ENCODE measurements at regions not wholly inside any gene's neighbourhood (a gene's known extent, or its start where the extent isn't known, plus 50 kb on each side); places are given as distances from the start of the nearest gene placed in this dataset.

DNA sequence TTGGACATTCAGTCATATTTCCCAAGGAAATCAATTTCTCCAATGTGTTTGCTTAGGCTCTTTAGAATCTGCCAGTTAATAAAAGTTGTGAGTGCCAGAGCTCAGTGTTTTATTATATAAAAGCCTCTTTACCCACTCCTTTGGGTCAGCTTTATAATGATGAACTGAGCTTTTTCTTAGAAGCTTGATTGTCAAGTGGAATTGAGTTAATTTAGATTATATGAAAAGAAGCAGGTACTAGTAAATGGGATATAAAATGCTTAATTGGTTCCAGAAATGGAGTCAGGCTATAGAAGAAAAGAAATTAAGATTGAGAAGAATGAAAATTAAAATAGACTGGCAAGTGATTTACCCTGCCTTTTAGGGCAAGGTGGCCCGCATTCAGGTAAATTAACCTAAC, 363.2 kb downstream of the SLITRK6 start:
- no peak for TF ChIP-seq POLR2AphosphoS5 (IDR thresholded peaks at IDR 0.05; ENCODE audit: low read depth, low read length)
- TF ChIP-seq POLR2A (IDR thresholded peaks at IDR 0.05; ENCODE audit: low read depth, low read length) = no peak
